H1 (cell line): ENCODE measurements at regions not wholly inside any gene's neighbourhood (a gene's known extent, or its start where the extent isn't known, plus 50 kb on each side); places are given as distances from the start of the nearest gene placed in this dataset.

Experiments used
- CTCF ChIA-PET: fragments of 300-600 bp; sonication (Branson Sonifier 250); formaldehyde crosslinking; loops from one replicate; lab custom pipeline; 2021; ENCODE audit not compliant: partially characterized antibody; lab: Charles Lee
- POLR2A ChIA-PET: fragments of 300-600 bp; sonication (Branson Sonifier 250); formaldehyde crosslinking; loops from one replicate; lab custom pipeline; 2021; ENCODE audit warnings: inconsistent platforms; ENCODE audit not compliant: partially characterized antibody; lab: Charles Lee
- DNase-seq, 2 experiments: peaks; one replicate each; pipeline versions ENCODE4 v3.0.0 to v3.0.0-alpha.2; 2010 to 2022; ENCODE audit warnings: low spot score in 2 of 2, low read depth in 1 of 2, mixed read lengths in 1 of 2
- FAIRE-seq: peaks from 2 replicates; lab custom pipeline; 2011; peaks lifted over from hg19 to GRCh38; lab: Jason Lieb, UNC
- H2AFZ ChIP-seq: 2 replicates; pipeline ENCODE4 v1.8.1; 2012; ENCODE audit warnings: low read length, inconsistent platforms
- H2AK5ac ChIP-seq: 2 replicates; pipeline ENCODE4 v1.6.1; 2013; ENCODE audit warnings: low read depth, low read length
- H2BK120ac ChIP-seq: replicated peaks from 2 replicates; pipeline ENCODE3; 2013; ENCODE audit warnings: low read depth, low read length, inconsistent platforms
- H2BK12ac ChIP-seq: 2 replicates; pipeline ENCODE4 v1.6.1; 2013; ENCODE audit warnings: low read depth, low read length
- H2BK15ac ChIP-seq: 2 replicates; pipeline ENCODE4 v1.6.1; 2013; ENCODE audit warnings: low read length
- H2BK20ac ChIP-seq: 2 replicates; pipeline ENCODE4 v1.6.1; 2013; ENCODE audit warnings: low read length
- H2BK5ac ChIP-seq: 2 replicates; pipeline ENCODE4 v1.6.1; 2013; ENCODE audit warnings: low read depth, low read length
- H3K14ac ChIP-seq: 2 replicates; pipeline ENCODE4 v1.6.1; 2013; ENCODE audit warnings: inconsistent platforms; ENCODE audit not compliant: insufficient read length
- H3K18ac ChIP-seq: 2 replicates; pipeline ENCODE4 v1.6.1; 2013; ENCODE audit warnings: low read length; ENCODE audit errors: extremely low read depth
- H3K23ac ChIP-seq: 2 replicates; pipeline ENCODE4 v1.6.1; 2013; ENCODE audit warnings: inconsistent platforms; ENCODE audit not compliant: insufficient read length
- H3K23me2 ChIP-seq: 2 replicates; pipeline ENCODE4 v1.6.1; 2013; ENCODE audit warnings: low read depth, low read length
- H3K27ac ChIP-seq: 2 replicates; pipeline ENCODE4 v1.6.1; 2011; ENCODE audit warnings: low read depth, low read length, inconsistent platforms
- H3K27me3 ChIP-seq, 4 experiments: replicated peaks in 1 of 4; 1 replicate in 1 of 4; 2 replicates in 3 of 4; pipeline versions ENCODE4 v1.6.1 to v1.8.1; 2011 to 2013; ENCODE audit warnings: low read length in 3 of 4, mild to moderate bottlenecking in 3 of 4, inconsistent platforms in 2 of 4, mixed read lengths in 2 of 4, moderate library complexity in 1 of 4; ENCODE audit not compliant: control insufficient read depth in 3 of 4, insufficient read depth in 3 of 4; ENCODE audit errors: extremely low read depth in 1 of 4
- H3K36me3 ChIP-seq, 4 experiments: 2 replicates each; pipeline versions ENCODE4 v1.6.1 to v1.8.1; 2011 to 2013; ENCODE audit warnings: mild to moderate bottlenecking in 4 of 4, low read length in 3 of 4, moderate library complexity in 2 of 4, control low read depth in 1 of 4, inconsistent platforms in 1 of 4; ENCODE audit not compliant: insufficient read depth in 4 of 4, control insufficient read depth in 2 of 4
- H3K4ac ChIP-seq: replicated peaks from 2 replicates; pipeline ENCODE3; 2013; ENCODE audit warnings: low read length, low read depth, mixed read lengths, inconsistent platforms; ENCODE audit not compliant: insufficient read length
- H3K4me1 ChIP-seq, 4 experiments: replicated peaks in 1 of 4; 1 replicate in 1 of 4; 2 replicates in 3 of 4; pipeline versions ENCODE4 v1.6.1 to v1.8.1; 2011 to 2013; ENCODE audit warnings: low read length in 3 of 4, inconsistent platforms in 2 of 4, mixed read lengths in 1 of 4; ENCODE audit not compliant: insufficient read depth in 4 of 4, control insufficient read depth in 3 of 4
- H3K4me2 ChIP-seq, 2 experiments: 2 replicates each; pipeline versions ENCODE4 v1.6.1 to v1.8.1; 2011 to 2013; ENCODE audit warnings: low read depth in 2 of 2, low read length in 2 of 2, control low read depth in 1 of 2, inconsistent platforms in 1 of 2, mild to moderate bottlenecking in 1 of 2; ENCODE audit not compliant: insufficient read depth in 1 of 2
- H3K4me3 ChIP-seq, 4 experiments: fragments of 200-600, 300-600 bp in 1 of 4; sonication (generic), shearing (Covaris generic), sonication (Bioruptor Twin) in 1 of 4; 2 replicates each; pipeline versions ENCODE4 v1.5.1 to v1.8.1; 2011 to 2016; ENCODE audit warnings: low read length in 4 of 4, low read depth in 3 of 4, control low read depth in 2 of 4, inconsistent platforms in 2 of 4, mild to moderate bottlenecking in 2 of 4, mixed read lengths in 1 of 4, moderate library complexity in 1 of 4; ENCODE audit not compliant: insufficient read depth in 2 of 4; ENCODE audit errors: extremely low read depth in 1 of 4
- H3K56ac ChIP-seq: replicated peaks from 2 replicates; pipeline ENCODE3; 2013; ENCODE audit warnings: low read depth, mild to moderate bottlenecking, mixed read lengths, low read length, inconsistent platforms; ENCODE audit not compliant: insufficient read length
- H3K79me1 ChIP-seq: 2 replicates; pipeline ENCODE4 v1.6.1; 2013; ENCODE audit warnings: low read depth, low read length, control low read depth
- H3K79me2 ChIP-seq, 2 experiments: 2 replicates each; pipeline versions ENCODE4 v1.6.1 to v1.8.1; 2012 to 2013; ENCODE audit warnings: low read length in 2 of 2, mild to moderate bottlenecking in 2 of 2, inconsistent platforms in 1 of 2; ENCODE audit not compliant: insufficient read depth in 2 of 2, control insufficient read depth in 1 of 2
- H3K9ac ChIP-seq, 4 experiments: replicated peaks in 1 of 4; 1 replicate in 1 of 4; 2 replicates in 3 of 4; pipeline versions ENCODE4 v1.6.1 to v1.8.1; 2011 to 2013; ENCODE audit warnings: low read depth in 3 of 4, low read length in 3 of 4, control low read depth in 2 of 4, mild to moderate bottlenecking in 2 of 4, moderate library complexity in 2 of 4, inconsistent platforms in 1 of 4; ENCODE audit errors: extremely low read depth in 1 of 4
- H3K9me3 ChIP-seq, 2 experiments: 2 replicates each; pipeline versions ENCODE4 v1.6.1 to v1.8.1; 2012 to 2013; ENCODE audit warnings: mild to moderate bottlenecking in 2 of 2, moderate library complexity in 2 of 2, control low read depth in 1 of 2, inconsistent platforms in 1 of 2, low read depth in 1 of 2, low read length in 1 of 2, mixed read lengths in 1 of 2; ENCODE audit not compliant: insufficient read depth in 2 of 2
- H4K20me1 ChIP-seq, 2 experiments: replicated peaks in 1 of 2; 2 replicates each; pipeline versions ENCODE3 to v1.8.1; 2011 to 2013; ENCODE audit warnings: inconsistent platforms in 2 of 2, low read length in 2 of 2, mild to moderate bottlenecking in 1 of 2; ENCODE audit not compliant: insufficient read depth in 2 of 2, control insufficient read depth in 1 of 2
- H4K5ac ChIP-seq: 2 replicates; pipeline ENCODE4 v1.6.1; 2013; ENCODE audit warnings: low read length, low read depth, mixed read lengths, inconsistent platforms; ENCODE audit not compliant: insufficient read length
- H4K8ac ChIP-seq: 2 replicates; pipeline ENCODE4 v1.8.0; 2013; ENCODE audit warnings: mild to moderate bottlenecking, moderate library complexity, low read length, inconsistent platforms; ENCODE audit not compliant: insufficient read depth; ENCODE audit errors: extremely low read depth
- H4K91ac ChIP-seq: replicated peaks from 2 replicates; pipeline ENCODE3; 2013; ENCODE audit warnings: low read length, mixed read lengths, inconsistent platforms; ENCODE audit not compliant: insufficient read length
- CTCF ChIP-seq, 3 experiments: IDR thresholded peaks; 1 replicate in 2 of 3; 2 replicates in 1 of 3; pipeline versions ENCODE4 v1.5.1 to v1.6.1; 2011; ENCODE audit warnings: low read length in 3 of 3, mild to moderate bottlenecking in 3 of 3, inconsistent platforms in 2 of 3, low read depth in 1 of 3, moderate library complexity in 1 of 3; ENCODE audit not compliant: insufficient read depth in 1 of 3; ENCODE audit errors: control extremely low read depth in 1 of 3
- EGR1 ChIP-seq: IDR thresholded peaks from 2 replicates; pipeline ENCODE4 v1.6.1; 2011; ENCODE audit warnings: low read depth, low read length, borderline replicate concordance
- RAD21 ChIP-seq, 2 experiments: IDR thresholded peaks in 1 of 2; conservative IDR thresholded peaks in 1 of 2; 2 replicates each; pipeline ENCODE4 v1.6.1; 2011; ENCODE audit warnings: low read depth in 2 of 2, low read length in 2 of 2, improper control_type of control experiment in 1 of 2, inconsistent platforms in 1 of 2, mild to moderate bottlenecking in 1 of 2, moderate library complexity in 1 of 2
- RBBP5 ChIP-seq: IDR thresholded peaks from 2 replicates; pipeline ENCODE4 v1.7.1; 2012; ENCODE audit warnings: low read depth, mild to moderate bottlenecking, inconsistent platforms, low read length, moderate library complexity, borderline replicate concordance
- WGBS, 2 experiments: shearing (Covaris generic) in 1 of 2; methylation state at CpG; one replicate each; pipeline versions ENCODE4 v1.1.6 to v1.1.7; 2013 to 2015; ENCODE audit warnings: low lambda C conversion rate in 2 of 2, mixed read lengths in 2 of 2, inconsistent platforms in 1 of 2, low coverage in 1 of 2, missing lambda C conversion rate in 1 of 2; ENCODE audit not compliant: insufficient replicate concordance in 2 of 2, insufficient coverage in 1 of 2, insufficient read length in 1 of 2; ENCODE audit errors: extremely low coverage in 1 of 2, missing lambda C conversion rate in 1 of 2; 5-methylcytosine and 5-hydroxymethylcytosine counted together

- TF ChIP-seq EGR1 = no peak
These were observed 157.1 kb upstream of the PACRGL start (continued) for GRCh38 chr4:20543131-20543530.

GRCh38 chr4:20544645-20545044, 155.6 kb upstream of the PACRGL start:
- Histone ChIP-seq H3K56ac (no peak overlapping the region), H3K23me2 (no peaks in the 10 kb centered on the region), H3K23ac (no peak overlapping the region), H3K4me2 (no peak overlapping the region), H3K9me3 (no peaks in the 10 kb centered on the region), H3K9ac (no peak overlapping the region), H2AK5ac (no peak overlapping the region), H2BK20ac (no peak overlapping the region), H3K27me3 (no peaks in the 10 kb centered on the region), H3K14ac (no peak overlapping the region), H4K8ac (no peak overlapping the region), H2BK120ac (no peak overlapping the region), H3K4me1 (no peaks in the 10 kb centered on the region), H4K20me1 (no peaks in the 10 kb centered on the region), H2BK12ac (no peak overlapping the region), H3K27ac (no peak overlapping the region), H2BK5ac (no peak overlapping the region), H3K4me3 (no peak overlapping the region), H4K5ac (no peak overlapping the region), H3K18ac (no peak overlapping the region), H3K4ac (no peak overlapping the region), H3K79me2 (no peaks in the 10 kb centered on the region), H2BK15ac (no peak overlapping the region), H2AFZ (no peak overlapping the region), H3K36me3 (no peaks in the 10 kb centered on the region), H3K79me1 (no peaks in the 10 kb centered on the region), H4K91ac (no peak overlapping the region)
- 58% methylated on average over 3 of the region's 3 CpGs; no CpG with 5 or more reads in 1 of the 2 experiments for WGBS, 2 experiments
- ChIA-PET POLR2A (no interaction called here), CTCF (interaction anchor here (0.8 to 2.1 kb wide), 21 partner anchors 9 to 743 kb away, joined by 3 to 15 read pairs (median 4); no protein-coding TSS in a partner anchor)
- FAIRE-seq = no peak
- no peak for TF ChIP-seq RBBP5
- TF ChIP-seq RAD21 (IDR thresholded peaks at IDR 0.05 in 1 of 2, conservative IDR thresholded peaks at IDR 0.05 in 1 of 2; ENCODE audit: low read depth in 2 of 2, low read length in 2 of 2) = peak; percentile 73 to 78
- TF ChIP-seq CTCF (IDR thresholded peaks at IDR 0.05; ENCODE audit: control extremely low read depth in 1 of 3, insufficient read depth in 1 of 3, low read depth in 1 of 3, low read length in 3 of 3) = peak in 2 of 3 experiments; percentile 26 to 40; a peak in 2 of 4 replicates
- no peak for DNase-seq
